A673 (cell line): ENCODE measurements at regions not wholly inside any gene's neighbourhood (a gene's known extent, or its start where the extent isn't known, plus 50 kb on each side); places are given as distances from the start of the nearest gene placed in this dataset.
A peak's percentile ranks its signal among the peaks of the same experiment; 100 is the strongest.

Experiments
- BruUV-seq: library from RNA; stranded (reverse); fragments of 400-500 nt; replicated peaks from 2 replicates; lab custom pipeline; 2021; lab: Mats Ljungman, UMichigan
- CTCF ChIA-PET: fragments of 300-600 bp; sonication (Branson Sonifier 250); formaldehyde crosslinking; loops from one replicate; lab custom pipeline; 2022; ENCODE audit warnings: antibody characterized with exemption; lab: Charles Lee
- POLR2A ChIA-PET: fragments of 300-600 bp; sonication (Branson Sonifier 250); formaldehyde crosslinking; loops from one replicate; lab custom pipeline; 2022; ENCODE audit warnings: antibody characterized with exemption; ENCODE audit not compliant: low non-redundant PET; lab: Charles Lee
- DNase-seq: peaks from one replicate; pipeline ENCODE4 v3.0.0-alpha.2; 2015; ENCODE audit warnings: low spot score
- H3K27ac ChIP-seq: fragments of 200-600 bp; sonication (generic); 2 replicates; pipeline ENCODE4 v1.5.1; 2016; ENCODE audit warnings: mixed run types, low read depth, mild to moderate bottlenecking, mixed read lengths, antibody characterized with exemption, low read length; ENCODE audit not compliant: poor library complexity, severe bottlenecking
- H3K27me3 ChIP-seq: fragments of 200-600 bp; sonication (generic); replicated peaks from 2 replicates; pipeline ENCODE4 v1.6.1; 2017; ENCODE audit warnings: mixed run types, low read depth, mild to moderate bottlenecking, mixed read lengths, antibody characterized with exemption, low read length; ENCODE audit not compliant: insufficient read depth, poor library complexity
- H3K36me3 ChIP-seq: fragments of 200-600 bp; sonication (generic); 2 replicates; pipeline ENCODE4 v1.6.1; 2016; ENCODE audit warnings: mixed run types, mild to moderate bottlenecking, mixed read lengths, antibody characterized with exemption, low read length; ENCODE audit not compliant: insufficient read depth, poor library complexity, severe bottlenecking
- H3K4me1 ChIP-seq: fragments of 200-600 bp; sonication (generic); 2 replicates; pipeline ENCODE4 v1.6.1; 2017; ENCODE audit warnings: mixed run types, mild to moderate bottlenecking, mixed read lengths, antibody characterized with exemption, low read length; ENCODE audit not compliant: insufficient read depth, poor library complexity, severe bottlenecking
- H3K4me3 ChIP-seq: fragments of 200-600 bp; sonication (generic); 2 replicates; pipeline ENCODE4 v1.5.1; 2016; ENCODE audit warnings: low read depth, mixed run types, mild to moderate bottlenecking, mixed read lengths, low read length; ENCODE audit not compliant: poor library complexity, severe bottlenecking
- H3K9me3 ChIP-seq: fragments of 200-600 bp; sonication (generic); 2 replicates; pipeline ENCODE4 v1.6.1; 2016; ENCODE audit warnings: mixed run types, low read depth, mild to moderate bottlenecking, mixed read lengths, antibody characterized with exemption, low read length; ENCODE audit not compliant: poor library complexity, severe bottlenecking
- CTCF ChIP-seq: fragments of 300-800, 200-600 bp; sonication (generic); conservative IDR thresholded peaks from 2 replicates; pipeline ENCODE4 v1.5.1; 2017; ENCODE audit warnings: low read depth, mild to moderate bottlenecking, antibody characterized with exemption, low read length, moderate library complexity, mixed read lengths
- EZH2 ChIP-seq: fragments of 200-600 bp; sonication (generic); IDR thresholded peaks from 2 replicates; pipeline ENCODE4 v1.6.1; 2017; ENCODE audit warnings: borderline replicate concordance, low read depth, mild to moderate bottlenecking, mixed read lengths, antibody characterized with exemption, low read length; ENCODE audit not compliant: poor library complexity, severe bottlenecking
- intact Hi-C: fragments of 100-400 bp; cut with micrococcal nuclease; formaldehyde crosslinking; loops from one replicate; pipeline ENCODE4 v1.10.0; 2022; ENCODE audit not compliant: unreplicated experiment

- POLR2A ChIA-PET = interaction anchor here (0.6 kb wide), 1 partner anchor 160 kb away, joined by 4 read pairs; no protein-coding TSS in a partner anchor
- intact Hi-C loops = no loop called here
- H3K27me3 ChIP-seq = no peaks in the 10 kb centered on the region
- H3K9me3 ChIP-seq = peaks cover 4% of the 10 kb centered on the region
- CTCF ChIA-PET = interaction anchor here (0.6 kb wide), 1 partner anchor 1036 kb away, joined by 4 read pairs; no protein-coding TSS in a partner anchor
- no peak overlapping the region for H3K27ac ChIP-seq
- no TSS peak for BruUV-seq
- no peak for TF ChIP-seq CTCF
- TF ChIP-seq EZH2 = no peak
- H3K4me1 ChIP-seq = no peaks in the 10 kb centered on the region
- H3K4me3 ChIP-seq = no peak overlapping the region
- no peak for DNase-seq
- H3K36me3 ChIP-seq = no peaks in the 10 kb centered on the region
These were observed 167.4 kb downstream of the HDGFL1 start for GRCh38 chr6:22736740-22737139.

- Histone ChIP-seq H3K4me3 (no peak overlapping the region), H3K4me1 (no peaks in the 10 kb centered on the region), H3K27me3 (no peaks in the 10 kb centered on the region), H3K36me3 (no peaks in the 10 kb centered on the region), H3K9me3 (peaks cover 4% of the 10 kb centered on the region), H3K27ac (no peak overlapping the region)
- BruUV-seq = no TSS peak
- peak; percentile 65 for DNase-seq
- CTCF ChIA-PET = interaction anchor here (0.5 to 0.6 kb wide), 2 partner anchors 784 to 1036 kb away, joined by 3 to 4 read pairs; no protein-coding TSS in a partner anchor
- TF ChIP-seq EZH2 = no peak
- peak; percentile 61 for TF ChIP-seq CTCF
- intact Hi-C loops = no loop called here
- POLR2A ChIA-PET = no interaction called here
These were observed 168.0 kb downstream of the HDGFL1 start for GRCh38 chr6:22737331-22737730.

- Histone ChIP-seq H3K4me1 (no peaks in the 10 kb centered on the region), H3K27me3 (no peaks in the 10 kb centered on the region), H3K36me3 (no peaks in the 10 kb centered on the region), H3K9me3 (peaks cover 4% of the 10 kb centered on the region), H3K27ac (no peak overlapping the region), H3K4me3 (no peak overlapping the region)
- TF ChIP-seq EZH2 (no peak), CTCF (no peak)
- no peak for DNase-seq
- no TSS peak for BruUV-seq
- intact Hi-C loops = no loop called here
- CTCF ChIA-PET = interaction anchor here (0.6 kb wide), 1 partner anchor 250 kb away, joined by 5 read pairs; no protein-coding TSS in a partner anchor
- POLR2A ChIA-PET = no interaction called here
These were observed 168.8 kb downstream of the HDGFL1 start for GRCh38 chr6:22738194-22738593.
